A549 (cell line): ENCODE measurements at regions not wholly inside any gene's neighbourhood (a gene's known extent, or its start where the extent isn't known, plus 50 kb on each side); places are given as distances from the start of the nearest gene placed in this dataset.

Source experiments
- ATAC-seq, 2 experiments: fragments of 200-7000 bp in 1 of 2; fragments of >200 bp in 1 of 2; cut with Nextera tagmentation in 1 of 2; cut with Tn5 transposase in 1 of 2; 3 replicates each; pipeline versions ENCODE4 v1.8.0 to v1.9.1; 2018 to 2020; ENCODE audit warnings: mild to moderate bottlenecking in 1 of 2, moderate library complexity in 1 of 2
- CTCF ChIA-PET: fragments of 300-600 bp; sonication (Branson Sonifier 250); formaldehyde crosslinking; extraction: SDS; loops from one replicate; lab custom pipeline; 2021; ENCODE audit warnings: antibody characterized with exemption, inconsistent platforms; lab: Yijun Ruan, JAX
- POLR2A ChIA-PET: fragments of 350-600 bp; formaldehyde crosslinking; extraction: SDS; loops from one replicate; lab custom pipeline; 2021; ENCODE audit warnings: antibody characterized with exemption, inconsistent platforms; lab: Yijun Ruan, JAX
- DNase-seq, 2 experiments: peaks; one replicate each; pipeline versions ENCODE4 v3.0.0 to v3.0.0-alpha.2; 2011 to 2016; ENCODE audit warnings: low read depth in 1 of 2, low spot score in 1 of 2
- FAIRE-seq: peaks from 2 replicates; lab custom pipeline; 2011; peaks lifted over from hg19 to GRCh38; lab: Jason Lieb, UNC
- H3K27ac ChIP-seq, 2 experiments: fragments of >200 bp; sonication (Bioruptor Twin); formaldehyde crosslinking; 3 replicates each; pipeline ENCODE4 v1.5.1; 2016 to 2017
- H3K4me1 ChIP-seq: fragments of >200 bp; sonication (Bioruptor Twin); formaldehyde crosslinking; 3 replicates; pipeline ENCODE4 v1.6.1; 2016
- H3K4me2 ChIP-seq: fragments of >200 bp; sonication (Bioruptor Twin); formaldehyde crosslinking; 3 replicates; pipeline ENCODE4 v1.6.1; 2016
- H3K4me3 ChIP-seq: fragments of >200 bp; sonication (Bioruptor Twin); formaldehyde crosslinking; 3 replicates; pipeline ENCODE4 v1.5.1; 2016
- H3K9me3 ChIP-seq: fragments of >200 bp; sonication (Bioruptor Twin); formaldehyde crosslinking; 3 replicates; pipeline ENCODE4 v1.6.1; 2016
- ATOH8 ChIP-seq: fragments of 250-450 bp; sonication (Bioruptor Pico); IDR thresholded peaks from 2 replicates; pipeline ENCODE4 v1.5.0; 2020; ENCODE audit warnings: low read depth, mild to moderate bottlenecking, moderate library complexity
- BHLHE40 ChIP-seq: IDR thresholded peaks from 2 replicates; pipeline ENCODE4 v1.6.1; 2012; ENCODE audit warnings: low read depth, low read length, inconsistent platforms
- CEBPB ChIP-seq, 2 experiments: fragments of >200 bp in 1 of 2; sonication (Bioruptor Twin) in 1 of 2; formaldehyde crosslinking in 1 of 2; IDR thresholded peaks; 2 replicates each; pipeline ENCODE4 v1.6.1; 2012 to 2016
- E2F6 ChIP-seq: IDR thresholded peaks from 2 replicates; pipeline ENCODE4 v1.6.1; 2012; ENCODE audit warnings: low read depth, borderline replicate concordance
- FOSL2 ChIP-seq, 2 experiments: fragments of 450-650 bp in 1 of 2; fragments of >200 bp in 1 of 2; sonication (Bioruptor Twin) in 1 of 2; formaldehyde crosslinking; IDR thresholded peaks; 2 replicates each; pipeline versions ENCODE4 v1.5.0 to v1.6.1; 2016 to 2020; ENCODE audit warnings: mild to moderate bottlenecking in 1 of 2, moderate library complexity in 1 of 2
- HMGXB4 ChIP-seq: fragments of 250-450 bp; sonication (Bioruptor Pico); IDR thresholded peaks from 2 replicates; pipeline ENCODE4 v1.5.0; 2021; ENCODE audit warnings: mild to moderate bottlenecking, moderate library complexity, borderline replicate concordance
- HOXB13 ChIP-seq: fragments of 250-450 bp; sonication (Bioruptor Pico); IDR thresholded peaks from 2 replicates; pipeline ENCODE4 v1.5.0; 2020; ENCODE audit warnings: low read depth, mild to moderate bottlenecking, moderate library complexity
- HOXB5 ChIP-seq: fragments of 250-450 bp; sonication (Bioruptor Pico); IDR thresholded peaks from 2 replicates; pipeline ENCODE4 v1.5.0; 2020; ENCODE audit warnings: mild to moderate bottlenecking, moderate library complexity
- MAX ChIP-seq: IDR thresholded peaks from 2 replicates; pipeline ENCODE4 v1.6.1; 2012
- NFE2L2 ChIP-seq: fragments of 150-350 bp; conservative IDR thresholded peaks from 2 replicates; pipeline ENCODE4 v1.6.1; 2014; ENCODE audit warnings: low read length
- NPAS2 ChIP-seq: fragments of 250-450 bp; sonication (Bioruptor Pico); IDR thresholded peaks from 2 replicates; pipeline ENCODE4 v1.8.0; 2022; ENCODE audit warnings: mild to moderate bottlenecking, moderate library complexity, borderline replicate concordance
- NR3C1 ChIP-seq: fragments of >200 bp; sonication (Bioruptor Twin); formaldehyde crosslinking; IDR thresholded peaks from 3 replicates; pipeline ENCODE4 v1.6.1; 2017
- PBX3 ChIP-seq: IDR thresholded peaks from 2 replicates; pipeline ENCODE4 v1.6.1; 2012
- POLR2A ChIP-seq: IDR thresholded peaks from 2 replicates; pipeline ENCODE4 v1.6.1; 2012; ENCODE audit warnings: mild to moderate bottlenecking, low read length
- REST ChIP-seq: fragments of 200-600 bp; sonication (generic); IDR thresholded peaks from 2 replicates; pipeline ENCODE4 v1.6.1; 2016; ENCODE audit warnings: antibody characterized with exemption, mild to moderate bottlenecking, moderate library complexity
- RFX5 ChIP-seq: fragments of 450-650 bp; IDR thresholded peaks from 2 replicates; pipeline ENCODE4 v1.7.1; 2014; ENCODE audit warnings: antibody characterized with exemption, mild to moderate bottlenecking, moderate library complexity
- SMC3 ChIP-seq: fragments of >200 bp; sonication (Bioruptor Twin); formaldehyde crosslinking; IDR thresholded peaks from 3 replicates; pipeline ENCODE4 v1.6.1; 2018; ENCODE audit warnings: inconsistent platforms
- TFCP2L1 ChIP-seq: fragments of 250-450 bp; sonication (Bioruptor Pico); IDR thresholded peaks from 2 replicates; pipeline ENCODE4 v1.5.0; 2021; ENCODE audit warnings: mild to moderate bottlenecking
- WGBS: methylation state at CpG from one replicate; pipeline ENCODE4 v1.1.6; 2017; ENCODE audit errors: missing lambda C conversion rate; 5-methylcytosine and 5-hydroxymethylcytosine counted together

GRCh38 chr4:62461961-62462360 lies 1261.8 kb downstream of the ADGRL3 start:
- ChIA-PET CTCF (no interaction called here), POLR2A (no interaction called here)
- no peak for ATAC-seq
- TF ChIP-seq RFX5 (no peak), HOXB13 (CRISPR knock-in tag) (no peak), NPAS2 (CRISPR knock-in tag) (no peak), TFCP2L1 (CRISPR knock-in tag) (no peak), E2F6 (no peak), BHLHE40 (no peak), FOSL2 (IDR thresholded peaks at IDR 0.05) (no peak), FOSL2 (CRISPR knock-in tag; IDR thresholded peaks at IDR 0.05) (no peak), POLR2A (no peak), SMC3 (no peak), HMGXB4 (CRISPR knock-in tag) (no peak), PBX3 (no peak), NFE2L2 (no peak), CEBPB (IDR thresholded peaks at IDR 0.05) (no peak)
- no peak for FAIRE-seq
- H3K4me2 ChIP-seq, result no peak overlapping the region
- DNase-seq, result no peak
- no peaks in the 10 kb centered on the region for H3K9me3 ChIP-seq
- no peaks in the 10 kb centered on the region for H3K4me1 ChIP-seq
- no peak overlapping the region for H3K4me3 ChIP-seq
- no peak overlapping the region for H3K27ac ChIP-seq

GRCh38 chr4:62460329-62460728 lies 1260.2 kb downstream of the ADGRL3 start:
- H3K4me3 ChIP-seq, result no peak overlapping the region
- H3K4me1 ChIP-seq, result no peaks in the 10 kb centered on the region
- no peak for ATAC-seq
- no peak for FAIRE-seq
- ChIA-PET POLR2A (no interaction called here), CTCF (no interaction called here)
- H3K4me2 ChIP-seq, result no peak overlapping the region
- H3K27ac ChIP-seq, result no peak overlapping the region
- H3K9me3 ChIP-seq, result no peaks in the 10 kb centered on the region
- TF ChIP-seq MAX (no peak), ATOH8 (CRISPR knock-in tag) (no peak), NR3C1 (no peak), TFCP2L1 (CRISPR knock-in tag) (no peak), E2F6 (no peak), SMC3 (no peak), POLR2A (no peak), REST (no peak), HOXB5 (CRISPR knock-in tag) (no peak)
- WGBS, result 0% methylated on average over 3 of the region's 3 CpGs
- no peak for DNase-seq
